ENCODE measurements at regions not wholly inside any gene's neighbourhood (a gene's known extent, or its start where the extent isn't known, plus 50 kb on each side); places are given as distances from the start of the nearest gene placed in this dataset.
"Not testable (repeated sequence)": the region's sequence is repeated elsewhere in the genome, so short reads cannot be mapped to it uniquely, and the experiment has no call there.

GRCh38 chr11:81237139-81237538, 1496.5 kb downstream of the FAM181B start:
- Mint-ChIP-seq H3K9me3 (no peaks in the 10 kb centered on the region), H3K4me1 (no peaks in the 10 kb centered on the region), H3K36me3 (no peaks in the 10 kb centered on the region), H3K27me3 (no peaks in the 10 kb centered on the region), H3K27ac (no peak overlapping the region), H3K4me3 (no peak overlapping the region)
- peak in 1 of 2 donors; percentile 59 for ATAC-seq (replicated peaks)
- DNase-seq, result no peak

DNA sequence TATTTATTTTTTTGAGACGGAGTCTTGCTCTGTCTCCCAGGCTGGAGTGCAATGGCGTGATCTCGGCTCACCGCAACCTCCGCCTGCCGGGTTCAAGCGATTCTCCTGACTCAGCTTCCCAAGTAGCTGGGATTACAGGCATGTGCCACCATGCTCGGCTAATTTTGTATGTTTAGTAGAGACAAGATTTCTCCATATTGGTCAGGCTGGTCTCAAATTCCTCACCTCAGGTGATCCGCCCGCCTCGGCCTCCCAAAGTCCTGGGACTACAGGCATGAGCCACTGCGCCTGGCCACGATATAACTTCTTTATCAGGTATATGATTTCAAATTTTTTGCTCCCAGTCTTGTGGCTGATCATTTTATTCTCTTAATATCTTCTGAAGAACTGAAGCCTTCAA, 1506.3 kb downstream of the FAM181B start:
- H3K36me3 Mint-ChIP-seq; H3K27ac Mint-ChIP-seq; H3K27me3 Mint-ChIP-seq; H3K4me1 Mint-ChIP-seq; DNase-seq; H3K9me3 Mint-ChIP-seq; ATAC-seq (replicated peaks); H3K4me3 Mint-ChIP-seq: not testable (repeated sequence)

GRCh38 chr11:81224396-81224795, 1509.3 kb downstream of the FAM181B start:
- no peaks in the 10 kb centered on the region for H3K27me3 Mint-ChIP-seq
- H3K4me1 Mint-ChIP-seq, result no peaks in the 10 kb centered on the region
- H3K4me3 Mint-ChIP-seq, result no peak overlapping the region
- H3K36me3 Mint-ChIP-seq, result no peaks in the 10 kb centered on the region
- no peak overlapping the region for H3K27ac Mint-ChIP-seq
- ATAC-seq (replicated peaks), result no peak
- H3K9me3 Mint-ChIP-seq, result no peaks in the 10 kb centered on the region
- no peak for DNase-seq

- Mint-ChIP-seq H3K4me1 (no peaks in the 10 kb centered on the region), H3K27ac (no peak overlapping the region), H3K36me3 (no peaks in the 10 kb centered on the region), H3K4me3 (no peak overlapping the region), H3K27me3 (no peaks in the 10 kb centered on the region), H3K9me3 (no peaks in the 10 kb centered on the region)
- ATAC-seq (replicated peaks) (no peak), DNase-seq (no peak)
These were observed 1511.2 kb downstream of the FAM181B start for GRCh38 chr11:81222491-81222890.

DNA sequence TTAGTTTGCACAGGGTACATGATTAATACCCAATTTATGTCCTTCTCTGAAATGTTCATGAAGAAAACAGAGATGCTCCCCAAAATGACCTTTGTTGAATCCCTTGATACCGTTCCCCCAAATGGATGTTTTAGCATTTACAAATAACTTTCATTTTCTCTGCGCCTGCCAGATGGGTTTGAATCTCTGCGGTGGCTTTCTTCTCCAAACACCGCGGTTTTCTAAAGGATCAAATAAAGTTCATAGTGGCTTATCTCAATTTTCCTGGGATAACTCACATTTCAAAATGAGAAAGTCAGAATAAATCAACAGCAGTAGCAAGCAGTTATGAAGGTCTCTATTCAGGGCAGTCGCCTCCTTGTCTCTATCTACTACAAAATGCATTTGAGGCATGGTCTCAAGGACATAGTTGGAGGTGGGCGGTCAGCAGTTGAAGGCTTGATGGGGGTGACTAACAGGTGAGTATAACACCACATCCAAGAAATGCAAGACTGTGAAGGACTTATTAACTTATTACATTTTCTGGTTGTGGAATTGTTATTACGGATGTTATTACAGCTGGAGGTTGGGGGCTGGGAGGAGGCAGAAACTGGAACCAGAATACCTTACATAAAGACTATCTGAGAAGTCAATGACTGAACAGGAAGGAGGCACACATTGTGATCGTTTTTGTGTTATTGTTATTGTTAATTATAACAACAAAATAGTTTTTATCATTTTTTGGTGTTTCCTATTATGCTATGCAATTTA, 1513.3 kb downstream of the FAM181B start:
- Mint-ChIP-seq H3K9me3 (no peaks in the 10 kb centered on the region), H3K36me3 (no peaks in the 10 kb centered on the region), H3K4me3 (no peak overlapping the region), H3K4me1 (no peaks in the 10 kb centered on the region), H3K27ac (no peak overlapping the region), H3K27me3 (no peaks in the 10 kb centered on the region)
- DNase-seq (no peak), ATAC-seq (replicated peaks) (no peak)

- no peak for DNase-seq
- Mint-ChIP-seq H3K4me1 (no peaks in the 10 kb centered on the region), H3K36me3 (no peaks in the 10 kb centered on the region), H3K9me3 (peaks cover 0 to 2% of the 10 kb centered on the region in 2 donors), H3K27ac (no peak overlapping the region), H3K4me3 (no peak overlapping the region), H3K27me3 (no peaks in the 10 kb centered on the region)
- no peak for ATAC-seq (replicated peaks)
These were observed 1514.0 kb downstream of the FAM181B start for GRCh38 chr11:81219661-81220060.

DNA sequence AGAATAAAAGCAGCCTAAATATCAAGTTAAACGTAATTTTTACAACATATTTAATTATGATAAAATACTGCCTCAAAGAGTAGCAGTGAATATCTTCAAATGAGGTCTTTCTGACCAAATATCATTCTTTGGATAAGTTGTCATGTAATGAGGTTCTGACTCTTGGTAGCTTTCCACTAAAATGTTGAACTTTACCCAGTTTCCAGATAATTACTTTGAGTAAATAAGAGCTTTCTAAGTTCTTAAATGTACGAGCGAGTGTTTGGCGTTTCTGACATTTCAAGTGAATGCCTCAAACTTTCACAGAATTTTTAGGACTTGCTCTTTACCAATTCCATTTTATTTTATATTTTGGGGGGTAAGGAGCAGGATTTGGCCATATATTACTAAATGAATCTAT, 1515.2 kb downstream of the FAM181B start:
- DNase-seq, result no peak
- Mint-ChIP-seq H3K27ac (no peak overlapping the region), H3K9me3 (peaks cover 4% of the 10 kb centered on the region in 2 donors), H3K4me3 (no peak overlapping the region), H3K27me3 (no peaks in the 10 kb centered on the region), H3K36me3 (no peaks in the 10 kb centered on the region), H3K4me1 (no peaks in the 10 kb centered on the region)
- no peak for ATAC-seq (replicated peaks)

- ATAC-seq (replicated peaks) (no peak), DNase-seq (no peak)
- H3K4me3 Mint-ChIP-seq, result no peak overlapping the region
- no peaks in the 10 kb centered on the region for H3K4me1 Mint-ChIP-seq
- no peaks in the 10 kb centered on the region for H3K27me3 Mint-ChIP-seq
- no peak overlapping the region for H3K27ac Mint-ChIP-seq
- H3K36me3 Mint-ChIP-seq, result no peaks in the 10 kb centered on the region
- peaks cover 4 to 13% of the 10 kb centered on the region in 2 donors for H3K9me3 Mint-ChIP-seq
These were observed 1522.6 kb downstream of the FAM181B start for GRCh38 chr11:81211050-81211449.

DNA sequence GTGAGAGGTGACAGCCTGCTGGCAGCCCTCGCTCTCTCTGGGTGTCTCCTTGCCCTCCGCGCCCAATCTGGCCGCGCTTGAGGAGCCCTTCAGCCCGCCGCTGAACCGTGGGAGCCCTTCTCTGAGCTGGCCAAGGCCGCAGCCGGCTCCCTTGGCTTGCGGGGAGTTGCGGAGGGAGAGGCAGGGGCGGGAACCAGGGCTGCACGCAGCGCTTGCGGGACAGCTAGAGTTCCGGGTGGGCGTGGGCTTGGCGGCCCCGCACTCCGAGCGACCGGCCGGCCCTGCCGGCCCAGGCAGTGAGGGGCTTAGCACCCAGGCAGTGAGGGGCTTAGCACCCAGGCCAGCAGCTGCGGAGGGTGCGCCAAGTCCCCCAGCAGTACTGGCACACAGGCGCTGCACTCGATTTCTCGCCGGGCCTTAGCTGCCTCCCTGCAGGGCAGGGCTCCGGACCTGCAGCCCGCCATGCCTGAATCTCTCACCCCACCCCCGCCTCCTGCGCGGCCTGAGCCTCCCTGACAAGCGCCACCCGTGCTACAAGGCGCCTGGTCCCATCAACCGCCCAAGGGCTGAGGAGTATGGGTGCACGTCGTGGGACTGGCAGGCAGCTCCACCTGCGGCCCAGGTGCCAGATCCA, 1526.1 kb downstream of the FAM181B start:
- Mint-ChIP-seq H3K4me1 (no peaks in the 10 kb centered on the region), H3K4me3 (no peak overlapping the region), H3K27ac (no peak overlapping the region), H3K9me3 (peaks cover 0 to 9% of the 10 kb centered on the region in 2 donors), H3K27me3 (no peaks in the 10 kb centered on the region), H3K36me3 (no peaks in the 10 kb centered on the region)
- DNase-seq, result no peak
- ATAC-seq (replicated peaks), result no peak

DNA sequence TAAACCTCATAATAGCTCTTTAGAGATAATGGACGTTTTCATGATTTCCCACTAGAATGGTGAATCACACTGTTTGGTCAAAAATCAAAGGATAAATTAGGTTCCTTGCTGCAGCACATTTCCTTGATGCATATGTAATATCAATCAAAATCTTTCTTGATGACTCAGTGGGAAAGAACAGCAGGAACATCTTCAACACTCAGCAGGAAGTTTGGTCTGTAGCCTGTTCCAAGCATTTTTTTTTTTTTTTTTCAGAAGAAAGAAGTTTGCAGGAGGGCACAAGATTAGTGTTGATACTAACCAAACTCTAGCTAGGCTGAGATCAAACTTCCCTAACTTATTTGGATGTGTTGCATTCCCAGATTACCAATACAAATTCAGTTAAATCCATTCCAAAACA, 1529.8 kb downstream of the FAM181B start:
- H3K4me3 Mint-ChIP-seq, result no peak overlapping the region
- no peaks in the 10 kb centered on the region for H3K4me1 Mint-ChIP-seq
- no peaks in the 10 kb centered on the region for H3K36me3 Mint-ChIP-seq
- DNase-seq, result no peak
- H3K27ac Mint-ChIP-seq, result no peak overlapping the region
- H3K27me3 Mint-ChIP-seq, result no peaks in the 10 kb centered on the region
- no peak for ATAC-seq (replicated peaks)
- peaks cover 3 to 9% of the 10 kb centered on the region in 2 donors for H3K9me3 Mint-ChIP-seq

- Mint-ChIP-seq H3K4me1 (no peaks in the 10 kb centered on the region), H3K36me3 (no peaks in the 10 kb centered on the region), H3K27ac (no peak overlapping the region), H3K9me3 (peaks cover 7 to 10% of the 10 kb centered on the region in 2 donors), H3K27me3 (no peaks in the 10 kb centered on the region), H3K4me3 (no peak overlapping the region)
- no peak for ATAC-seq (replicated peaks)
- DNase-seq, result no peak
These were observed 1536.3 kb downstream of the FAM181B start for GRCh38 chr11:81197396-81197795.

DNA sequence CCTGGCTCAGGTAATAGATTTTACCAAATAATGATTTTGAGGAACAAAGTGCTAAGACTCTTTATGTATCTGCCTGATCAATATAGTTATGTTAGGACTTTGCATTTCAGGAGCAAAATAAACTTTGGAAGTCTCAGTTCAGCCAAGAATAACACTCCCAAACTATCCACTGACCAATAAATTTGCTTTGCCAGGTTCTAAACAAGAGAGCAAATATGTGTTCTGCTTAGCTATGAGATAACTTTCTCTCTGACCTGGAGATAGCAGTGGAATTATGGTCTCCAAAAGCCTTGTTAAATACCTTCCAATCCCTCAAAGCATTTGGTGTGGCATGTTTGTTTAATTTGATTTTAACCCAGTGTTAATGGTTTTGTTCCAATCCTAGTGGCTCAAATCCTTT, 1541.1 kb downstream of the FAM181B start:
- DNase-seq (no peak), ATAC-seq (replicated peaks) (no peak)
- no peak overlapping the region for H3K27ac Mint-ChIP-seq
- no peaks in the 10 kb centered on the region for H3K4me1 Mint-ChIP-seq
- peaks cover 0 to 3% of the 10 kb centered on the region in 2 donors for H3K9me3 Mint-ChIP-seq
- no peak overlapping the region for H3K4me3 Mint-ChIP-seq
- H3K36me3 Mint-ChIP-seq, result no peaks in the 10 kb centered on the region
- H3K27me3 Mint-ChIP-seq, result no peaks in the 10 kb centered on the region

GRCh38 chr11:81190546-81190945, 1543.1 kb downstream of the FAM181B start:
- DNase-seq, result no peak
- Mint-ChIP-seq H3K36me3 (no peaks in the 10 kb centered on the region), H3K9me3 (peaks cover 3 to 4% of the 10 kb centered on the region in 2 donors), H3K27me3 (no peaks in the 10 kb centered on the region), H3K4me3 (no peak overlapping the region), H3K27ac (no peak overlapping the region), H3K4me1 (no peaks in the 10 kb centered on the region)
- no peak for ATAC-seq (replicated peaks)

DNA sequence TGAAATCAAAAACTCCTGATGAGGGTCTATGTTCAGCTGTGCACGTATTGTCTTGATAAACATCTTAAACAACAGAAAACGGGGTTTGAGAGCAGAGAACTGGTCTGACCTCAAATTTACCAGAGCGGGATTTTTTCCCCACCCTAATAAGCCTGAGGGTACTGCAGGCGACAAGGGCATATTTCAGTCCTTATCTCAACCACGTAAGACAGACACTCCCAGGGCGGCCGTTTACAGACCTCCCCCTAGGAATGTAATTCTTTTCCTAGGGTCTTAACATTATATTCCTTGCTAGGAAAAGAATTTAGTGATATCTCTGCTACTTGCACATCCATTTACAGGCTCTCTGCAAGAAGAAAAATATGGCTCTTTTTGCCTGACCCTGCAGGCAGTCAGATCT, 1546.6 kb downstream of the FAM181B start:
- ATAC-seq (replicated peaks); H3K4me3 Mint-ChIP-seq; H3K4me1 Mint-ChIP-seq; H3K27me3 Mint-ChIP-seq; DNase-seq; H3K27ac Mint-ChIP-seq; H3K36me3 Mint-ChIP-seq: not testable (repeated sequence)
- H3K9me3 Mint-ChIP-seq, result peaks cover 3 to 11% of the 10 kb centered on the region in 2 donors

- Mint-ChIP-seq H3K36me3 (no peaks in the 10 kb centered on the region), H3K27ac (no peak overlapping the region), H3K9me3 (peaks cover 0 to 5% of the 10 kb centered on the region in 2 donors), H3K27me3 (no peaks in the 10 kb centered on the region), H3K4me1 (no peaks in the 10 kb centered on the region), H3K4me3 (no peak overlapping the region)
- ATAC-seq (replicated peaks), result no peak
- DNase-seq, result no peak
These were observed 1558.9 kb downstream of the FAM181B start for GRCh38 chr11:81174646-81175330.

All from stimulated activated naive B cell treated with anti-CD40 and anti-IgM and Interleukin-4, amounts not matched to agents 10 μg/mL and 1 μg/mL and 100 μg/mL, for 72 hours (primary cell).